HG02970 (cell line): ENCODE measurements at regions not wholly inside any gene's neighbourhood (a gene's known extent, or its start where the extent isn't known, plus 50 kb on each side); places are given as distances from the start of the nearest gene placed in this dataset.

Experiments used
- ATAC-seq: cut with Tn5 transposase; IDR thresholded peaks from one replicate; pipeline ENCODE4 v1.9.1; 2021; ENCODE audit warnings: mild to moderate bottlenecking, moderate library complexity, moderate number of reproducible peaks; ENCODE audit not compliant: unreplicated experiment, low FRiP score

GRCh38 chr1:5231541-5232315 lies 577.3 kb downstream of the AJAP1 start:
- no peak for ATAC-seq

GRCh38 chr1:5227114-5227513 lies 572.7 kb downstream of the AJAP1 start:
- no peak for ATAC-seq

- no peak for ATAC-seq
Measured at GRCh38 chr1:5225707-5226704, 571.6 kb downstream of the AJAP1 start.

GRCh38 chr1:5223206-5223605 lies 568.8 kb downstream of the AJAP1 start:
- no peak for ATAC-seq

- no peak for ATAC-seq
Measured at GRCh38 chr1:5222626-5223025, 568.2 kb downstream of the AJAP1 start.

GRCh38 chr1:5221451-5221850 lies 567.0 kb downstream of the AJAP1 start:
- ATAC-seq, result no peak

- no peak for ATAC-seq
Measured at GRCh38 chr1:5220821-5221220, 566.4 kb downstream of the AJAP1 start.

- ATAC-seq, result no peak
Measured at GRCh38 chr1:5220421-5220820, 566.0 kb downstream of the AJAP1 start.

GRCh38 chr1:5200006-5200405 lies 545.6 kb downstream of the AJAP1 start:
- ATAC-seq, result no peak

- no peak for ATAC-seq
Measured at GRCh38 chr1:5198328-5198727, 543.9 kb downstream of the AJAP1 start.

- no peak for ATAC-seq
Measured at GRCh38 chr1:5191470-5191869, 537.1 kb downstream of the AJAP1 start.

- ATAC-seq, result no peak
Measured at GRCh38 chr1:5189384-5189783, 535.0 kb downstream of the AJAP1 start.

GRCh38 chr1:5165762-5166161 lies 511.4 kb downstream of the AJAP1 start:
- ATAC-seq, result no peak

- ATAC-seq, result no peak
Measured at GRCh38 chr1:5164158-5164557, 509.7 kb downstream of the AJAP1 start.

- ATAC-seq, result no peak
Measured at GRCh38 chr1:5161372-5161771, 507.0 kb downstream of the AJAP1 start.

- no peak for ATAC-seq
Measured at GRCh38 chr1:5157175-5157574, 502.8 kb downstream of the AJAP1 start.

- no peak for ATAC-seq
Measured at GRCh38 chr1:5156416-5157120, 502.2 kb downstream of the AJAP1 start.

- no peak for ATAC-seq
Measured at GRCh38 chr1:5151511-5151910, 497.1 kb downstream of the AJAP1 start.

- no peak for ATAC-seq
Measured at GRCh38 chr1:5150191-5150590, 495.8 kb downstream of the AJAP1 start.

- no peak for ATAC-seq
Measured at GRCh38 chr1:5147806-5148205, 493.4 kb downstream of the AJAP1 start.

GRCh38 chr1:5142389-5142788 lies 488.0 kb downstream of the AJAP1 start:
- ATAC-seq, result no peak
